Mammary epithelial cell (primary cell): ENCODE measurements at regions not wholly inside any gene's neighbourhood (a gene's known extent, or its start where the extent isn't known, plus 50 kb on each side); places are given as distances from the start of the nearest gene placed in this dataset.

Experiments used
- EZH2 ChIP-seq: IDR thresholded peaks from 2 replicates; pipeline ENCODE4 v1.6.1; 2012; ENCODE audit warnings: low read length, inconsistent platforms, borderline replicate concordance
- TF ChIP-seq, protein P1 (sequence below), 2 donors: IDR thresholded peaks in 1 of 2; conservative IDR thresholded peaks in 1 of 2; 2 replicates each; pipeline ENCODE4 v1.5.1; 2011 to 2012; ENCODE audit warnings: inconsistent platforms in 2 of 2, low read length in 2 of 2, mild to moderate bottlenecking in 2 of 2, control low read depth in 1 of 2, low read depth in 1 of 2; ENCODE audit not compliant: insufficient read depth in 1 of 2; ENCODE audit errors: extremely low read depth in 1 of 2

DNA sequence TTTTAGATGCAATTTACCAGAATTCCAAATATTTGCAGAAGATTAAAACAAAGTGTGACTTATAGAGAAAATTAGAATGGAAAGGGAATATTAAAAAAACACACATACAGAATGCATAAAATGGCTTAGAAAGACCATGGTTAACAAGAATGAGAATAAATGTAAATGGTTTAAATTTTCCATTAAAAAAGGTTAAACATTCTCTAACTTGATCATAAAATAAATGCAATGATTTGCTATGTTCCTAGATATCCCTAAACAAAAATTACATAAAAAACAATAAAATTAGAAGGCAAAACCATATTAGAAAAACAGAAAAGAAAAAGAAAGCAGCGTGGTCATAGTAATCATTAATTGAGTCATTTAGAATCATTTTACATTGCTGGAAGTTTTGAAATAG is 152.5 kb downstream of the TMEM38B start:
- TF ChIP-seq, protein P1, sequence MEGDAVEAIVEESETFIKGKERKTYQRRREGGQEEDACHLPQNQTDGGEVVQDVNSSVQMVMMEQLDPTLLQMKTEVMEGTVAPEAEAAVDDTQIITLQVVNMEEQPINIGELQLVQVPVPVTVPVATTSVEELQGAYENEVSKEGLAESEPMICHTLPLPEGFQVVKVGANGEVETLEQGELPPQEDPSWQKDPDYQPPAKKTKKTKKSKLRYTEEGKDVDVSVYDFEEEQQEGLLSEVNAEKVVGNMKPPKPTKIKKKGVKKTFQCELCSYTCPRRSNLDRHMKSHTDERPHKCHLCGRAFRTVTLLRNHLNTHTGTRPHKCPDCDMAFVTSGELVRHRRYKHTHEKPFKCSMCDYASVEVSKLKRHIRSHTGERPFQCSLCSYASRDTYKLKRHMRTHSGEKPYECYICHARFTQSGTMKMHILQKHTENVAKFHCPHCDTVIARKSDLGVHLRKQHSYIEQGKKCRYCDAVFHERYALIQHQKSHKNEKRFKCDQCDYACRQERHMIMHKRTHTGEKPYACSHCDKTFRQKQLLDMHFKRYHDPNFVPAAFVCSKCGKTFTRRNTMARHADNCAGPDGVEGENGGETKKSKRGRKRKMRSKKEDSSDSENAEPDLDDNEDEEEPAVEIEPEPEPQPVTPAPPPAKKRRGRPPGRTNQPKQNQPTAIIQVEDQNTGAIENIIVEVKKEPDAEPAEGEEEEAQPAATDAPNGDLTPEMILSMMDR (conservative IDR thresholded peaks at IDR 0.05 in 1 of 2, IDR thresholded peaks at IDR 0.05 in 1 of 2; ENCODE audit: extremely low read depth in 1 of 2, insufficient read depth in 1 of 2, low read depth in 1 of 2, low read length in 2 of 2): no peak
- no peak for TF ChIP-seq EZH2
